ENCODE measurements at regions not wholly inside any gene's neighbourhood (a gene's known extent, or its start where the extent isn't known, plus 50 kb on each side); places are given as distances from the start of the nearest gene placed in this dataset.

- TF ChIP-seq CTCF (IDR thresholded peaks at IDR 0.05) (no peak), POLR2A (IDR thresholded peaks at IDR 0.05) (no peak)
These were observed 228.0 kb upstream of the KIF2A start for GRCh38 chr5:62077823-62078550.

Measured in lower leg skin (tissue), 3 donors.